HS-27A (cell line): ENCODE measurements at regions not wholly inside any gene's neighbourhood (a gene's known extent, or its start where the extent isn't known, plus 50 kb on each side); places are given as distances from the start of the nearest gene placed in this dataset.

ENCODE experiments used
- DNase-seq: peaks from one replicate; pipeline ENCODE4 v3.0.0-alpha.2; 2012; ENCODE audit warnings: low read depth, missing footprints

DNA sequence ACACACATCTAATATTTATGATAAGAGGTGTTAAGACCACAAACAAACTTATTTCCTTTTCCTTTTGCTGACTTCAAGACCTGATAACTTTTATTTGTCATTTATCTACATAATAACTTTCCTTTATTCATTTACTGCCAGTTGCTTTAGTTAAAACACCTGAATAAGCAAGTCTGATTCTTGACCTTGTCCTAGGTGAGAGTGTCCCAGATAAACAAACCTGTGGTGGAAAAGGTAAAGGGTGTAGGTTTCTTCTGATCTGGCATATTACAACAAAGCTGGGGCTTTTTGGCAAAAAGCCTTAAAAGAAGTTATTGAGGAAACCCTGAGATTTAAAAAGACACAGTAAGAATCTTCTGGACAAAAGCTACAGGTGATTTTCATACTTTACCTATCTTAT is 191.5 kb downstream of the ZBBX start:
- DNase-seq: no peak

DNA sequence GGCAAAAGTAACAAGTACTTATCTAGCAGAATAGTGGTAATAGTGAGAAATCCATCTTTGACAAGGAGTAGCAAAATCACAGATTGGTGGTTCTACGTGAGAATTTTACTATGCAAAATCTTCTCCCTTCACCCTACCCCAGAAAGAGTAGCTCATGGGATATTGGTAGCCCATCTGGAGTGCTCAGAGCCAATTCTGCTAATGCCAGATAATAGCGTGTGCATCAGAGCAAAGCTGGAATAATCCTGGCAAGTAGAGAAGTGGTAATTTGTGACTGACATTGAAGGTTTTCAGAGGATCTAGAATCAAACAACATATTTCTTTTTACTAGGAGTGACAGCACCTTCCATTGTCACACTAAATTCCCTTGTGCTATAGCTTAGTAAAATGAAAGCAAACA is 192.9 kb downstream of the ZBBX start:
- no peak for DNase-seq

- no peak for DNase-seq
Observed at GRCh38 chr3:167184511-167184910, 195.6 kb downstream of the ZBBX start.

DNA sequence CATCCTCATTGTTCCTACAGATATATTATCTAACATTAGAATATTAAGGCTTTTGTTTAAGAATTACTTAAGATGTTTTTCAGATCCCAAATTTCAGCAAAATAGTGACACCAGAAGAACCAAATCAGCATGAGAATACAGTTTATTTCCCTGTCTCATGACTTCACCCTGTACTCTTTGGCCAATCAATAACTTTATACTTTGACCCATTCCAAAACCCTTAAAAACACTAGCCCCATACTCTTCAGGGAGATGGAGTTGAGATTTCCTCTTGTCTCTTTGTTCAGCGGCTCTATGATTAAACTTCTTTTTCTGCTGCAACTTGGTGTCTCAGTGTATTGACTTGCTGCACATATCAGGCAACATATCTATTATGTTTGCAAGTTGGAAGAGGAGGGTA is 207.7 kb downstream of the ZBBX start:
- DNase-seq: no peak

- DNase-seq: no peak
Observed at GRCh38 chr3:167167491-167167890, 212.6 kb downstream of the ZBBX start.

- DNase-seq: no peak
Observed at GRCh38 chr3:167166594-167167253, 213.4 kb downstream of the ZBBX start.

DNA sequence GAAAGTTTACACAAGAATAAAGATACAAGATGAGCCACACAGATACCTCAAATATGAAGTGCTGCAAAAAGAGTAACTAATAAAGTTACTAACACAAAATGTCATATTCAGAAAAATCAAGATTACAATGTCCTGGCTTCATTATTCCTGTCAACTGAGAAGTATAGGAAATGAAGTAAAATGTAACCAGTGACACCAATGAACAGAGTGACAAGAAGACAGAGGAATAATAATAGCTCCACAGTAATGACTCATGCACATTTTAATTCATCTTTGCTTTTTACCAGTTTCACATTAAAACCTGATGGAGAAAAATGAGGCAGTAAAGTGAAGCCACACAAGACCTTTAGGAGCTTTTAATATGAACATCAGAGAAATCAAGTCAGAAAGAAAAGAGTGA is 214.1 kb downstream of the ZBBX start:
- no peak for DNase-seq

GRCh38 chr3:167163580-167163979 is 216.5 kb downstream of the ZBBX start:
- no peak for DNase-seq

GRCh38 chr3:167162083-167162482 is 218.0 kb downstream of the ZBBX start:
- DNase-seq: no peak

GRCh38 chr3:167160781-167161180 is 219.3 kb downstream of the ZBBX start:
- no peak for DNase-seq

DNA sequence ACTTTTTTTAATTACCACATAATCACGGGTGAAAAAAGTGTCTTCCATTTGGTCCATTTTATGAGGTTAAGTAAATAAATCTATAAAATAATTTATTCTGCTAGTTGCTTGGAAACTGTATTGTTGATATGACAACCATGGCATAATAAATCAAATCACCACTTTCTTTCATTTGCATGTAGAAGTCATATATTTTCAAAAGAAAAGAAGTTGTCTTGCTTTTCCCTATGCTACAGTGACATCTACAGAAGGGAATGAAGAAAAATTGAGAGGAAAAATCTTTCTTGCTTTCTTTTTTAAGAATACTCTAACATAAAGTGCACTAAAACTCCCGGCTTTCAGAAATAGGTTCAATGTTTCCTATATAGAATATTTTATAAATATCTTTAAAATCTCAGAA is 228.5 kb downstream of the ZBBX start:
- no peak for DNase-seq

DNA sequence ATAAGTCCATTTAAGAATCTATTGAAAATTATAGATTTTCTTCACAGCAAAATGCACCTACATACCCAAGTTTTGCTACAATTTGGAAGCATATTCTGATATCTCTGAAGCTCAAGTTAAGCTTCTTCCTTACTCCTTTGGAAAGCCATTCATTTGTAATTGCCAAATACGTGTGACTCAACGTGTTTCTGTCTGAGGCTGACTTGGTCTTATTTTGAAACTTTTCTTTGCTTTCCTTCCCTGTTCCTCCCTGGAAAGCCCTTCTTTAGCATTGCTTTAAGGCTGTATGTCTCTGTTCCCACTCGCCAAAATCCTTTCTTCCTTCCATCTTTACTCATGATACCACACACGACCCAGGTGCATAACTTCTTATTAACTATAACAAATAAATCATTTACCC is 232.0 kb downstream of the ZBBX start:
- no peak for DNase-seq

GRCh38 chr3:167146911-167147310 is 233.2 kb downstream of the ZBBX start:
- no peak for DNase-seq

- no peak for DNase-seq
Observed at GRCh38 chr3:167125612-167126407, 254.3 kb downstream of the ZBBX start.

DNA sequence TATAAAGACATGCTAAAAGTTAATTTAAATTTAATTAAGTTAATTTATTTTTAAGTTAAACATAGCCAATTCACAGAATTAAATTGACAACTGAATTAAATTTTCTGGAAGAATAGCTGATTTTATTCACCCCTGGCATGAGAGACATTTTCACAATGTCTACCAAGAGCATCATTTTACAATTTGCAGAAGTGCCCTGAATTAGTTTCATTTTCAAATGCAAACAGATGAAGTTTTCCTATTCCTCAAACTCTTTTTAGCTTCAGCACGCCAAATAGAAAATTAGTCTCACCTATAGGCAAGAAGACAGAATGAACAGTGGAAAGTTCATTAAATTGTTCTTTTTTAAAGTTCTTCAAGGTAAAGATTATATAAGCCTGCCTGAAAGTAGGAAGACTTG is 259.3 kb downstream of the ZBBX start:
- no peak for DNase-seq

DNA sequence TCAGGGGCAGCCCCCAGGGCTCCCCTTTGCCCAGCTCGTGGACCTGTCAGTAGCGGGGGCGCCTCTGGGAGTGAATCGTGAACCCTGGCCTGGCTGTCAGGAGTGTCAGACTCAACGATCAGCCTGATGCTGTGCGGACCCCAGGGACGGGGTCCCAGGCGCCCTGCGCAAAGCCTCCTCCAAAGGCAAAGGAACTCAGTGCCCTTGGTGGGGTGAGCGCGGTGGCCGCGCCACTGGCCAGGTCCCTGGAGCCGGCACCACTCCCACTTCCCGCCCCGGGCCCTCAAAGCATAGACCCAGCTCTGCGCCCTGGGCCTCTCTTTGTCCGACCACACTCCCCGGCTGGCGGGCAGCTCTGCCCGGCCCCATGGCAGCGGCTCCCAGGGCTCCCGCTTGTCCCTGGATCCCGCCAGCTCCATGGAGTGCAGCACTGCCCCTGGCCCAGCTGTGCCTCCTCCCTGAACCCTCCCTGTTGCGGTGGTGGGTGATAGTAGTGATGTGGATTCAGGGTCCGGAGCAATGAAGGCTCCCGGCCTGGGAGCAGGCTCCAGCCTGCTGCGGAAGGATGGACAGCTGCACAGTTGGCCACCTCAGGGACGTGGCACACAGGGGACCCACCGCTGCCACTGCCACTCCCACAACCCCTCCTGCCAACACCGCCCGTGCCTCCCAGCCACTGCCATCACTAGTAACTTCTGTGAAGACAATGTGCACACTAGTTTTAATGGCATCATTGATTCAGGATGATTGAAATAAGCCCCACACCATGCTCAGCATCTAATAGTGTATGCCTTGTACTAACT is 263.8 kb downstream of the ZBBX start:
- no peak for DNase-seq

DNA sequence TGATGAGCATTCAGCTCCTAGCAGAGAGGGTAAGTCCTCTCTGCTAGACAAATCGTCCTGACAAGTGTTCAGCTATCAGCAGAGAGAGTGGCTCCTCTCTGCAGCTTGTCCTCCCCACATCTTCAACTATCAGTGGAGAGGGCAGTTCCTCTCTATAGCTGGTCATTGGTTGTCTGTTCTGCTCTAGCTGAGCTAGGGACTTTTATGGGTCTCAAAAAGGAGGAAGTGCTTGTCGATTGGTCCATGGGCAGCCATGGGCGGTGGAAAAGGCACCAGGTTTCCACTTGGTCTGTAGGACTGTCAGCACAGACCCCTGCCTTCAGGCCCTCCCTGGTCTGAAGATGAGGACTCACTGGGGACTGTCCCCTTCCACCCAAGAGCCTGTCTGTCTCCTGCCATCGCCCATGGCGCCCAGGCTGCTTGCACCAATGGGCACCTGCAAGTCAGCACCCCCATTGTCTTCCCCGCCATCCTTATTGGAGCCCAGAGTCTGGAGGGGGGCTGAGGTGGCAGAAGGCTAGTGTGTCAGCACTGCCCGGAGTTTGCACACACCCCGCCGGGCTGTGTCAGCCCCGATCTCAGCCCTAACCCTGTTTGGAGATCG is 264.7 kb downstream of the ZBBX start:
- DNase-seq: no peak

DNA sequence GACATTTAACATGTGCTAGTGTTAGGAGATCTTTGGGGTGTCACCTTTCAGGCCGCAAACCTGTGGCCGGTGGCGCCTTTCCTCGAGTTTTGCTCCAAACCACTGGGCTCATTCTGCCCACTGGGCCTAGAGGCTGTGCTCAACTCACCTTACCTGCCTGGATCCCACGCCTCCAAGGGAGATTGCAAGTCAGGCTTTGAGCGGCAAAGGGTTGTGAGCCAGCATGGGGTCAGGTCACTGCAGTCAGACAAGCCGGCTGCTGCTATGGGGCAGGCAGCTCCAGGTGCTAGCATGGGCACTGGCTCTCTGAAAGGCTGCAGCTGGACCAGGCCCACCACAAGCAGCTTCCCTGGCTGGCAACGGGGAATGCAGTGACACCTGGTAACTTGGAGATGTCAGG is 265.5 kb downstream of the ZBBX start:
- no peak for DNase-seq

- no peak for DNase-seq
Observed at GRCh38 chr3:167113035-167113830, 266.9 kb downstream of the ZBBX start.

DNA sequence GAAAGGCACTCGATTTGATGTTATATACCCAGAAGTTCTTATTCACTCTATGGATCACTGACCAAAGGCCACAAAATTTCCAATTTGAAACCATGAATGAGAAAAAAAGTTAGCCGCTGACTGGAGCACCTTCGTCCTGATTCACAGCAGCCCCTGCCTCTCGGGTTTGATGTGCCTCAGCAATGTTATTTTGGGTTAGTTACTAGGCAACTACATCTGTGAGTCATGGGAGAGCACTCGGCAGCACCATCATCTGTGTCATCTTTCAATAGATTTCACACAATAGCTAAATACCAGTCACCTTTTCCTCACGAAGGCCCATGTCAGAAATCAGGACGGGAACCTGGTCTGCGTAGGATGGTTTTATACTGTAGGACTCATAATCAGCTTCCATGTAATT is 269.2 kb downstream of the ZBBX start:
- no peak for DNase-seq

DNA sequence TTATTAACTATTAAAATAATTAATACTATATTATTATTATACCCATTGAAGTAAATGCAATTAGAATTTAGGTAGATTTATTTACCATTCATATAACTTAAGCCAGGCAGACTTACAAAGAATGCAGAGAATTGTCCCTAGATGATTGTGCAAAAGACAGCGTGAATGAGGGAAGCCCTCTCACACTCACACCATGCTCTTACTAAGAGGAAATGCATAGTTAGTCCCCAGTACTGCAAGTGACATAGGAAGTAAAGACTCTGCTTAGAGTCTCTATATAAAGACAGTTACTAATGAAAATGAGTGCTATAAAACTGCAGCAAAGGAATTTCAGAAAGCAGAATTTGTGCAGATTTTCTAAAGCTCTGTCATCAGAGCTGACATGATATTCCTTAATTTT is 270.4 kb downstream of the ZBBX start:
- no peak for DNase-seq

DNA sequence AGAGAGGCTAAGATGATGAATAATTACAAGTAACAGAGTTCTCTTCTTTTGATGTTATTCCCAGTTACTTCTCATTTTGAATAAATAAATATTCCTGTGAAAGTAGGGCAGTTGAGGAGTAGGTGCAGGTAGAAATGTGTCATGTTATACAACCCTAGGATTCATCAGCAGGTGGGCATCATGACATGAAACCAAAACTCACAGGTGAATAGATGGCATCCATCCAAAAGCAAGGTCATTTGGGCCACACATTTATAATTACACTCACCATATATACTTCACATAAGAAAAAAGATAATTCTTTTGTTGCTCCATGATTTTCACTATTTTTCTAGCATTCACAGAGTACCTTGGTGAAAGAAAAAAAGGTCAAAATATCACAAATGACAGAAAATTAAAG is 273.6 kb downstream of the ZBBX start:
- DNase-seq: no peak
